Superior temporal gyrus (tissue), 1 donor: ENCODE measurements at regions not wholly inside any gene's neighbourhood (a gene's known extent, or its start where the extent isn't known, plus 50 kb on each side); places are given as distances from the start of the nearest gene placed in this dataset.
"Not testable (repeated sequence)": the region's sequence is repeated elsewhere in the genome, so short reads cannot be mapped to it uniquely, and the experiment has no call there.

Source experiments
- DNase-seq: peaks from one replicate; pipeline ENCODE4 v3.0.0-alpha.2; 2016; ENCODE audit errors: extremely low spot score

GRCh38 chr21:35504277-35504676 lies 455.2 kb upstream of the RUNX1 start:
- DNase-seq = peak; percentile 34

GRCh38 chr21:35503671-35504070 lies 454.6 kb upstream of the RUNX1 start:
- DNase-seq = no peak

GRCh38 chr21:35502821-35503220 lies 453.7 kb upstream of the RUNX1 start:
- no peak for DNase-seq

GRCh38 chr21:35497522-35497921 lies 448.4 kb upstream of the RUNX1 start:
- DNase-seq = not testable (repeated sequence)

- DNase-seq = peak; percentile 22
Observed at GRCh38 chr21:35491920-35492678, 443.0 kb upstream of the RUNX1 start.

GRCh38 chr21:35491114-35491513 lies 442.0 kb upstream of the RUNX1 start:
- no peak for DNase-seq

- DNase-seq = no peak
Observed at GRCh38 chr21:35489389-35489980, 440.4 kb upstream of the RUNX1 start.

- DNase-seq = no peak
Observed at GRCh38 chr21:35488946-35489345, 439.8 kb upstream of the RUNX1 start.

- no peak for DNase-seq
Observed at GRCh38 chr21:35485364-35485763, 436.3 kb upstream of the RUNX1 start.

GRCh38 chr21:35484851-35485250 lies 435.7 kb upstream of the RUNX1 start:
- no peak for DNase-seq

GRCh38 chr21:35484032-35484431 lies 434.9 kb upstream of the RUNX1 start:
- DNase-seq = no peak

GRCh38 chr21:35482933-35483662 lies 434.0 kb upstream of the RUNX1 start:
- DNase-seq = no peak

- no peak for DNase-seq
Observed at GRCh38 chr21:35482096-35482495, 433.0 kb upstream of the RUNX1 start.

- no peak for DNase-seq
Observed at GRCh38 chr21:35481005-35481404, 431.9 kb upstream of the RUNX1 start.

GRCh38 chr21:35479529-35479928 lies 430.4 kb upstream of the RUNX1 start:
- no peak for DNase-seq

GRCh38 chr21:35479065-35479448 lies 430.0 kb upstream of the RUNX1 start:
- DNase-seq = no peak

GRCh38 chr21:35478161-35479064 lies 429.3 kb upstream of the RUNX1 start:
- no peak for DNase-seq

- DNase-seq = no peak
Observed at GRCh38 chr21:35477622-35478021, 428.5 kb upstream of the RUNX1 start.

GRCh38 chr21:35476621-35477395 lies 427.7 kb upstream of the RUNX1 start:
- no peak for DNase-seq

GRCh38 chr21:35475762-35476161 lies 426.7 kb upstream of the RUNX1 start:
- no peak for DNase-seq

- DNase-seq = peak; percentile 20
Observed at GRCh38 chr21:35475009-35475408, 425.9 kb upstream of the RUNX1 start.
